H1 (cell line): ENCODE measurements at regions not wholly inside any gene's neighbourhood (a gene's known extent, or its start where the extent isn't known, plus 50 kb on each side); places are given as distances from the start of the nearest gene placed in this dataset.
"Not testable (repeated sequence)": the region's sequence is repeated elsewhere in the genome, so short reads cannot be mapped to it uniquely, and the experiment has no call there.

Source experiments
- CHD2 ChIP-seq: IDR thresholded peaks from 2 replicates; pipeline ENCODE4 v1.6.1; 2012; ENCODE audit warnings: low read length, improper control_type of control experiment
- CTCF ChIP-seq, 3 experiments: IDR thresholded peaks; 1 replicate in 2 of 3; 2 replicates in 1 of 3; pipeline versions ENCODE4 v1.5.1 to v1.6.1; 2011; ENCODE audit warnings: low read length in 3 of 3, mild to moderate bottlenecking in 3 of 3, inconsistent platforms in 2 of 3, low read depth in 1 of 3, moderate library complexity in 1 of 3; ENCODE audit not compliant: insufficient read depth in 1 of 3; ENCODE audit errors: control extremely low read depth in 1 of 3
- EGR1 ChIP-seq: IDR thresholded peaks from 2 replicates; pipeline ENCODE4 v1.6.1; 2011; ENCODE audit warnings: low read depth, low read length, borderline replicate concordance
- EZH2 ChIP-seq: fragments of 200-600 bp; sonication (generic); IDR thresholded peaks from 2 replicates; pipeline ENCODE4 v1.7.1; 2012; ENCODE audit warnings: low read depth, mild to moderate bottlenecking, moderate library complexity, low read length, inconsistent platforms; ENCODE audit not compliant: severe bottlenecking
- NRF1 ChIP-seq: IDR thresholded peaks from 2 replicates; pipeline ENCODE4 v1.6.1; 2011; ENCODE audit warnings: mild to moderate bottlenecking, low read depth, low read length, improper control_type of control experiment
- POLR2A ChIP-seq, 2 experiments: IDR thresholded peaks; 1 replicate in 1 of 2; 2 replicates in 1 of 2; pipeline ENCODE4 v1.6.1; 2011; ENCODE audit warnings: low read depth in 2 of 2, low read length in 2 of 2, mild to moderate bottlenecking in 2 of 2; ENCODE audit errors: control extremely low read depth in 1 of 2
- POLR2AphosphoS5 ChIP-seq: IDR thresholded peaks from 2 replicates; pipeline ENCODE4 v1.6.1; 2011; ENCODE audit warnings: low read depth, low read length
- SIN3A ChIP-seq, 2 experiments: IDR thresholded peaks in 1 of 2; conservative IDR thresholded peaks in 1 of 2; 2 replicates each; pipeline ENCODE4 v1.6.1; 2011 to 2012; ENCODE audit warnings: low read length in 2 of 2, improper control_type of control experiment in 1 of 2, low read depth in 1 of 2, mild to moderate bottlenecking in 1 of 2

GRCh38 chr4:112750749-112751148 is 113.8 kb downstream of the LARP7 start:
- TF ChIP-seq EGR1; EZH2; POLR2A (IDR thresholded peaks at IDR 0.05; ENCODE audit: control extremely low read depth in 1 of 2, low read depth in 2 of 2, low read length in 2 of 2); POLR2AphosphoS5; NRF1; CHD2; SIN3A (conservative IDR thresholded peaks at IDR 0.05 in 1 of 2, IDR thresholded peaks at IDR 0.05 in 1 of 2; ENCODE audit: low read depth in 1 of 2, low read length in 2 of 2); CTCF (IDR thresholded peaks at IDR 0.05; ENCODE audit: control extremely low read depth in 1 of 3, insufficient read depth in 1 of 3, low read depth in 1 of 3, low read length in 3 of 3): not testable (repeated sequence)
